Stimulated activated CD8-positive, alpha-beta memory T cell treated with anti-CD3 and anti-CD28 coated beads, Interleukin-15, amount 100 ng/mL, for 24 hours (primary cell): ENCODE measurements at regions not wholly inside any gene's neighbourhood (a gene's known extent, or its start where the extent isn't known, plus 50 kb on each side); places are given as distances from the start of the nearest gene placed in this dataset.

Experiments
- DNase-seq: peaks from one replicate; pipeline ENCODE4 v3.0.0-alpha.2; 2020; ENCODE audit warnings: low read depth

- DNase-seq, result no peak
These were observed 51.1 kb upstream of the EED start for GRCh38 chr11:86193297-86194095.

GRCh38 chr11:86192519-86193257 lies 51.9 kb upstream of the EED start:
- DNase-seq, result no peak

- DNase-seq, result no peak
These were observed 52.7 kb upstream of the EED start for GRCh38 chr11:86191874-86192273.

GRCh38 chr11:86187027-86187426 lies 57.5 kb upstream of the EED start:
- no peak for DNase-seq

GRCh38 chr11:86186386-86186785 lies 58.2 kb upstream of the EED start:
- no peak for DNase-seq

GRCh38 chr11:86185381-86185750 lies 59.2 kb upstream of the EED start:
- DNase-seq, result no peak

- DNase-seq, result no peak
These were observed 59.7 kb upstream of the EED start for GRCh38 chr11:86184728-86185380.

GRCh38 chr11:86183694-86184093 lies 60.9 kb upstream of the EED start:
- DNase-seq, result no peak

GRCh38 chr11:86182976-86183584 lies 61.5 kb upstream of the EED start:
- DNase-seq, result peak; percentile 47

- DNase-seq, result no peak
These were observed 63.2 kb upstream of the EED start for GRCh38 chr11:86181379-86181778.

- DNase-seq, result no peak
These were observed 63.7 kb upstream of the EED start for GRCh38 chr11:86180851-86181250.

GRCh38 chr11:86180423-86180822 lies 64.1 kb upstream of the EED start:
- no peak for DNase-seq

GRCh38 chr11:86179646-86180064 lies 64.9 kb upstream of the EED start:
- DNase-seq, result no peak

- no peak for DNase-seq
These were observed 67.3 kb upstream of the EED start for GRCh38 chr11:86177302-86177701.

- DNase-seq, result no peak
These were observed 68.2 kb upstream of the EED start for GRCh38 chr11:86176165-86176884.

- no peak for DNase-seq
These were observed 68.9 kb upstream of the EED start for GRCh38 chr11:86175626-86176025.

- no peak for DNase-seq
These were observed 69.4 kb upstream of the EED start for GRCh38 chr11:86175191-86175590.

GRCh38 chr11:86174101-86175046 lies 70.2 kb upstream of the EED start:
- no peak for DNase-seq

GRCh38 chr11:86172894-86173293 lies 71.7 kb upstream of the EED start:
- no peak for DNase-seq

GRCh38 chr11:86171627-86172026 lies 72.9 kb upstream of the EED start:
- DNase-seq, result no peak
